Iris pigment epithelial cell (primary cell): ENCODE measurements at regions not wholly inside any gene's neighbourhood (a gene's known extent, or its start where the extent isn't known, plus 50 kb on each side); places are given as distances from the start of the nearest gene placed in this dataset.

ENCODE experiments used
- DNase-seq: peaks from one replicate; pipeline ENCODE4 v3.0.0-alpha.2; 2011; ENCODE audit warnings: low read depth

DNA sequence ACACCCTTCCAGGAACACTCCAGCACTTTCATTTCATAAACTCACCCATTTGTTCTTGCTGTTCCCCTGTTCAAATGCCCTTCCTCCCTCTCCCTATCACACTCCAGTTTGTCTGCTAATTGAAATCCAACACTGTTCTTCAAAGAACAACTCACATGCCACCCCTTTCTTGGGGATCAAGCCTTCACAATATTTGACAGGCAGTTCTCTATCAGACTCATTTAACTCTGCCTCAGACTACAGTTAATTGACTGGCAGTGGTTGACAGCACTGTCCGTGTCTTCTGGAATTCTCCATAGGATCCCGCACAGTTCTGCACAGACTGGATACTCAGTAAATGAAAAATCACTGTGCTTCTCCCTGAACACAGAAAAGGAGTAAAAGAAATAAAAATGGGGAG is 87.8 kb downstream of the PMP22 start:
- DNase-seq: no peak

DNA sequence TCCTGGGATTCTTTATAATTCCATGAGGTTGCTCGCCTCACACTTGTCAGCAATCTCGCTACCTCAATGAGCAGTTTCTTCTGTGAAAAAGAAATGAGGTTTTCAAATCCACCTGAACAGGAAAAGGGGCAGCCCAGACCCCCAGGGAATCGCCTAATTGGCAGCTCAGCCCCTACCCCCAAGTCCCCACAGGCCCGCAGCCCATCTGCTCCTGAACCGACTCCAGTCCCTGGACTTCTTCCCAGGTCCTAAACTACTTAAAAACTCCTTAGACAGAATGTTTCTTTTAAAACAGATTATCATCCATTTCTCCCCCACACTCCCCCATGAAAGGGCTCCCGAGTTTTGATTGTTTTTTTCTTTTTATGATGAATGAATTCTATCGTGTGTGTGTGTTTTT is 89.8 kb downstream of the PMP22 start:
- no peak for DNase-seq

DNA sequence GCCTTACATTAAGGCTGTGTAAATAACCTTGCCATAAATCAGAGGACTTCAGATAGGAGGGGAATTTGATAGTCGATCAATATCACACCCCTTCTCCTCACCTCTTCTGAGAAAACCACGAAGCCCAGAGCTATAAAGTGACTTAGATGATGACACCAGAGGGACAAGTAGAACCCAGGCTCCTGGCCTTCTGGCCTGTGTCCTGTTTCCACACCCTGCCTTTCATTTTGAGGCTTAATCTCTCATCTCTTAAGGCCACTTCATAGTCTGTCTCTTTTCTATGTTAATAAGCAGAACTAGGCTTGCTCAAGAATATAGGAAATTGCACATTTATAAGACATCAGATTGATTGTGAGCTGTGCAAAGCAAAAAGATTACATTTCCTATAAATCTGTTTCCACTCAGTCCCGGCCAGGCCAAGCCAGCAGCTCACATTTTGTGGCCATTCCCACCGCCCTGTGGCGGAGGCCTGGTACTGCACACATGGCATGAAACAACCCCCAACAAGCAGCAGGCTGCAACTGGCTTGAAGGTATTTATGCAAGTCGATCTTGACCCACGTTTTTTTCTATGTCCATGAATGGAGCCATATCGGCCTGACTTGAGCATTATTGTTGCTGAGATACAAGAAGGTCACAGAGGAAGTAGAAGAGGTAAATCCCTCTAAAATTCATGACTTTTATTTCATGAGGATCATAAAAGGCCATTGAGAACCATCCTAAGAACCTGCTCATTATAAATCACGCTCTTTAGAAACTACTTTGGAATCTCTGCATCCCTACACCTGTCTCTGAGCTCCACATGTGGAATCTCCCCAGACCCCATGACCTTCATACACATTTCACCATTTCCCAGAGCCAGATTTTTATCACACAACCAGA is 93.7 kb downstream of the PMP22 start:
- peak; percentile 83 for DNase-seq

DNA sequence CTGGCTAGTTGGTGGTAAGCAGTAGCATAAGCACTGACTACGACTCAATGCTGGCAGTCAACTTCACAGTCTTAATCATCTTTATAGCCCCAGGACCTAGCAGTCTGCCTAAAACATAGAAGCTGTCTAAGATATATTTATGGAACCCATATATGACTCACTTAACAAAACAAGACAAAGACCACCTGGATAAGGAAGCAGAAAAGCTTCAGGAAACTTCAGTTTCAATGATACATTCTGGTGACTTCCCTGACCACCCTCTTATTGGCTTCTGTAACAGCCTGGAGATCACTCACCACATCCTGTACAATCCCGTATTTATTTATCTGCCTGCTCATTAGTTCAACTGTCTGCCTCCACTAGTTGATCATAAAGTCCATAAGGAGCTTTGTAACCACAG is 95.5 kb downstream of the PMP22 start:
- peak; percentile 39 for DNase-seq

DNA sequence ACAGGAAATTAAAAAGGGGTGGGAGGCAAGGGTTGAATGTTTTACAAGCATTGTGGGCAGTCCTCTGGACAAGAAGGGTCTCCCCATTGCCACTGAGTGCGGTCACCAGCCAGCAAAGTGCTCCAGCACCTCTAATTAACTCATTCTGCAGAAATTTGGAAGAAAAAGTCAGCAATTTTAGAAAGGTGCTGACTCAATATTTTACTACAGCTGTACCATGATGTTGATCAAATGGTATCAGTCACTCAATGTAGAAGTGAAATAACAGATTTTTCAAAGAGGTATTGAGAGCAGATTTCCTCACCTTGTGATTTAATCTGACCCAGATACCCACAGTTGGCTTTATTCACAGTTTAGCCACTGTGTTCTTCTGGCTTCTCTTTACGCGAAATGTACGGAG is 96.7 kb downstream of the PMP22 start:
- no peak for DNase-seq

DNA sequence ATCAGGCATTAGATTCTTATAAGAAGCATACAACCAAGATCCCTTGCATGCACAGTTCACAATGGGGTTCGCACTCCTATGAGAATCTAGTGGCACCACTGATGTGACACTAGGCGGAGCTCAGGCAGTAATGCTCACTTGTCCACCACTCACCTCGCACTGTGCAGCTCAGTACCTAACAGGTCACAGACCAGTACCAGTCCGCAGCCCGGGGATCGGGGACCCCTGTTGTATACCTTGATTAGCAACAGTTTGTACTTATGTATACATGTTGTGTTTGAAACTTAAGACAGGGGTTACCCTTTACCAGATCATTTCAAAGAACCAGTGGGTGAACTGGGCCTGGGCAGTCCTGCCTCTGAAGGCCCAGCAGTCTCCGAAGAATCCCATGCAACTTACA is 103.7 kb downstream of the PMP22 start:
- DNase-seq: no peak

DNA sequence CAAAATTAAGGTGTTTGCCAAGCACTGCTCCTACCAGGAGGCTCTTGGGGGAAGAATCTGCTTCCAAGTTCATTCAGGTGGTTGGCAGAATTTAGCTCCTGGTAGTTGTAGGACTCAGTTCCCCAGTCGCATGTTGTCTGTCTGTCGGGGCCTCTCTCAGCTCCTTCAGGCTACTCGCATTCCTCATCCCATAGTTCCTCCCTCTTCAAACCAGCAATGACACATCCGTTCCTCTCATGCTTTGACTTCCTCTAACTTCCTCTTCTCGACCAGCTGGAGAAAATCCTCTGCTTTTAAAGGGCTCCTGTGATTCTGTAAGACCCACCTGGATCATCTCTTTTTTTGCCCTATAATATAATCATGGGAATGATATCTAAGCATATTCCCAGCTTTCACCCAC is 108.1 kb downstream of the PMP22 start:
- DNase-seq: peak; percentile 46

DNA sequence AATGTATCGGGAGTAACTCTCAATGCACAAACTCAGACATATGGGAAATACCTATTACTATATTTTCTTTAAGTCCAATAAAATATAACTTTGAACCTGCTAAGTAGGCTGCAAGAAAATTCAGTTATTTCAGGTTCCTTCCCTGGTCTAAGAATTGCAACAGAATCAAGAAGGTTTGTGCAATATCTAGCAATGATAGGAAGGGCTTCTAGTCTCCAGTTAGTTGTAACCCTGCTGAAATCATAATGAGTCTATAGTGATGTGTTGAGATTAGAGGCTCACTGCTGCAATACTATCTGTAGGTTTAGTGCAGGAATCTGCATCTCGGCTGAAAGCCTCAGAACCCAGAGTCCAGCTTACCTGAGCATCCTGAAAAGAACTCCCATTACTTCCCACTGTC is 110.5 kb downstream of the PMP22 start:
- peak; percentile 72 for DNase-seq

DNA sequence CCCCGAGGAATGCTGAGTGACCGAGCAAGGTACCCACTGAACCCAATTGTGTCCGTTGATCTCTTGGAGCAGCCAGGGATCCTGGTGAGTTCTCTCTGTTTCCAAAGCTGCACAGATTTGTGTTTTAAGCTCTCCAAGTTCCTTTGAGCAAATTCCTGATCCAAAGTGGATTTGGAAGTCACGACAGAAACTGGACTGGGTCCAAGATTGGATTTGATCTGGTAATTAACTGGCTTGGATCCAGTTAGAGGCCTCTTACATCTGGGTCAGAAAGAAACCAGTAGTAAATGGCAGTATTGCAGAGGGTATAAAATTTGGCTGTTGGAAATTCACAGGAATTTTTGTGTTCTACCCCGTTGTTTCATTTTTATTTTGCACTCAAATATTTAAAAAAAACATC is 119.5 kb downstream of the PMP22 start:
- no peak for DNase-seq

DNA sequence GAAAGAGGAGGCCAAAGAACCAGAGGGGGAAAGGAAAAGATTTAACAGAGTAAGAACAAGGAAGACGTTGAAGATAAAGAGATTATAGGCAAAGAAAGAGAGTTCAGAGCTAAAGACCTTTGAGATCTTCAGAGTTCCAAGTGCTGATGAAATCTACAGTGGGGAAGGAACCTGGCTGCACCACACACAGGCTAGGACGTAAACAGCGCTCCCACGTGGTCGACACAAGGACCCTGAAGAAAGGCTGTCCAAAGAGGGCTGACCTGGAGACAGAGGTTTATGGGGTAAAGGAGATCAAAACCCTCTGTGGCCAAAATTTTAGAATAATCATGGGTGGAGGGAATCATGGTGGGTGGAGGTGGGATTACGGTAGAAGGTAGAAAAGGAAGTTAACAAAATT is 121.6 kb downstream of the PMP22 start:
- no peak for DNase-seq

DNA sequence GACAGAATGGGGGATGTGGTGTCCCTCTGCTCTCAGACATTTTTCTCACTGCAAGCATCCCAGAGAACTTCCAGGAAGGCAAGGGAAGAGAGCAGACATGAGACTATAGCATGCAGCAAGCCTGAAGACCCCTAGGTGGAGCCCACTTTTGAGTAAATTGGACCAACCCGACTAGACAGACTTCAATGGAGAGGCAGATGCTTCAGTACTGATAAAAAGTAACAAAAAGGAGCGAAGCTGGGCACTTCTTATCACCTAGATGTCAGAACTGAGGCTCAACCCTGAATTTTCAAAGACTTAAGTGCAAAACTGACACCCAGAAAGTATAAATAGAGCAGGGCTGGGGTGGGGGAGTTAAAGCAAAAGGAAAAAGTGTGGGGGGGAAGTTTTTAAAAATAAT is 130.8 kb downstream of the PMP22 start:
- no peak for DNase-seq

DNA sequence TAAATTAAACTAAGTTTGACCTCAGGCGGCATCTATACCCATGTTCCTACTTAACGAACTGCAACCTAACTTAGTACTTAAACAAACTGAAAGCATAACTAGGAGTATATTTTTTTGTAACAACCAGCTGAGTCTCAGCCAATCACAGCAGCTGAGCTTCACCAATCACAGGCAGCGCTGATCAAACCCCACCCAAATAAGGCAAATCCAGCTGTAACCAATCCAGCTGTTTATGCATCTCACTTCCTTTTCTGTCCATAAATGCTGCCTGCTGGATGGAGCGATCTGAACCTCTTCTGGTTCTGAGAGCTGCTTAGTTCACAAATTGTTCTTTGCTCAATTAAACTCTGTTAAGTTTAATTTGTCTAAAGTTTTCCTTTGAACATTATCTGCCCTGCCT is 131.3 kb downstream of the PMP22 start:
- DNase-seq: no peak

DNA sequence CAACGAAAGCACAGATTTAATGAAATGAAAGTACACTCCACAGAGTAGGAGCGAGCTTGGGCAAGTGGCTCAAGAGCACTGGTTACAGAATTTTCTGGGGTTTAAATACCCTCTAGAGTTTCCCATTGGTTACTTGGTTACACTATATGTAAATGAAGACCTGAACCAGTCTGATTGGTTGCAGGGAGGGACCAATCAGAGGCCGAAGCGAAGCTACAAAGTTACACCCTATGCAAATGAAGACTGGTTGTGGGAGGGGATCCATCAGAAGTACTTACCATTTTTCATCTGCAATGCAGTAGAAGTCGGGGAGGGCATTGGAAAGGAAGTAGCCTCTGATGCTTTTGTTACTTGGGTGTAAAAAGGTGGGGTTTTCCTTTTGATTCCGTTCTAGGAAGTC is 132.0 kb downstream of the PMP22 start:
- no peak for DNase-seq

DNA sequence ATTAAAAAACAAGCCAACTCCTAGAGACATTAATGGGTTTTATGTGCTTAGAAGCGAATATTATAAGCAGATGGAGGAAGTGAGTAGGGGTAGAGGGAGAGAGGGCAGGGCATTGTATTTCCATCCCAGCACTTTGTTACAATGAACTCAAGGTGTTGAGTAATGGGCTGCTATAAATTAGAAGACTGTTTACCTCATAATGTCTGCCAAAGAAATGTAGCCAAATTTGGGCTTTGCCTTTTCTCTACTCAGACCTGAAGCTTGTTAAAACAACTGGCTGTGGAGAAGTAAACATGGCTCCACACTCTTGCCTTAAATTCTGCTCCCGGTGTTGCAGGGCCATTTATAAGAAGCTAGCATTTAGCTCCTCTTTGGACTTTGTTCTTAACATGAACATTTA is 134.7 kb downstream of the PMP22 start:
- DNase-seq: no peak

DNA sequence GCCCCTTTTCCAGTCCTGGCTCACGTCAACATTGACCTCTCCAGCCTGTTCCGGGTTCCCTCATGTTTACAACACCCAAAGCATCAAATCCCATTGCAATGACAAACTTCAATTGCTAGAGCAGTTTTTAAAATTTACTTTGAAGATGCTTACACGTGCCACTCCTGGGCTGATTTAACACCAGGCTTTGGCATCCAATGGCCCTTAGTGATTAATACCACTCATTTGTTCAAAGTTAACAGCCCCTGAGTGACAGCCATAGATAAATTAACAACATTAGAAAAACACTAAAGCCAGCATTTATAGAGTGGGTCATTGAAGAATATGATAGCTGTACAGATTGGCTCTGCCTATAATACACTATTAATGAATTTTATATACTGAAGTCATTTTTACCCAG is 135.1 kb downstream of the PMP22 start:
- DNase-seq: no peak

DNA sequence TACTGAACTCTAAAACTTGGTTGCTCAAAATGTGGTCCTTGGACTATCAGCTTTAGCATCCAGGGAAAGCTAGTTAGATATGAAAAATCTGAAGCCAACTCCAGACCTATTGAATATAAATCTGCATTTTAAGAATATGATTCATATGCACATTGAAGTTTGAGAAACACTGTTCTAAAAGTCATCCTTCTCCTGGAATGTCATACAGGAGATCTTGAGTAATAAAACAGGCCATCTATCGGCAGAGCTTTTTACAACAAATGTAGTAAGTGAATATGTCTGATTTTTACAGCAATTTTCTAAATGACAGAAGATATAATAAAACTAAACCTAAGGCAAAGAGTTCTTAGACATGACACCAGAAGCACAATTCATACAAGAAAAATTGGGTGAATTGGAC is 140.4 kb downstream of the PMP22 start:
- DNase-seq: no peak

DNA sequence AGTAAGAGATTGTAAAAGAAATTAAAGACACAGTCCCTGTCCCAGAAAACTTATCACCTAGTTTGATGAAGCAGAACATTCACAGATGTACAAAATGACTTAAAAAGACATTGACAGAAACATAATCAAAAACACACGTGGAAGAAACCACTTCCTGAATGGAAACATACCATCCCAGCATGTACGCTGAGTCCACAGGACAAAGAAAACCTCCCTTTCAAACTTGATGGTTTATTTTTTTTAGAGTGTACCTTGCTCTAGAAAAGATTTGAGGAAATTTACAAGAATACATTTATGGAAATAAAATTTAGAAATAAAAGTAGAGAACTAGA is 140.9 kb downstream of the PMP22 start:
- no peak for DNase-seq

DNA sequence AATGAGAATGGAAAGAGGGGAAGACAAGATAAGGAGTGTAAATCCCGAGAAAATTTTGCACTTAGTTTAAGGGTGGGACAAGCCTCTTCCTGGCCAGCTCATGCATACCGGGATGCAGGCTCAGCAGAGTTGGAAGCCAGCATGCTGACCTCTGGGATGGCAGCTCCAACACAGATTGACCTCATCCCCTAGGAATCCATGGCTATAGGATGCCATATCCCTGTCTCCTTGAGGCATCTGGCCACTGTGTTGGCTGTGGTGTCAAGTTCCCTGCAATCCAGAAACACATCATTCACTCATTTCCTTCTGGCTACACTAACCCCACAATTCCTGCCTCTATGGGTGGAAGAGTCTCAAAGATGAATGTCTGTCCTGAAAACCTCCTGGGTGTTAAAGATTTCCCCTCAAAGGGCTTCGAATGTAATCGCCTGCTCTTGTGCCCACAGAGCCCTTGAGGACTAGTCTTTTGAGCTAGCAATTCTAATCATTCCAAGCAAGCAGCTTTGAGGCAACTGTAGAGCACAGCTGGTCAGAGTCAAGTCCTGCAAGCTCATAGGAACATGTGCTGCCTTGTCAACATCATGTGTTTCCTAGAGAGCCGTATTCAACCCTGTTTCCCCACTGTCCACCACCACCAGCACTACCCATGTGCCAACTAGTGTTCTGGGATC is 141.4 kb downstream of the PMP22 start:
- no peak for DNase-seq

DNA sequence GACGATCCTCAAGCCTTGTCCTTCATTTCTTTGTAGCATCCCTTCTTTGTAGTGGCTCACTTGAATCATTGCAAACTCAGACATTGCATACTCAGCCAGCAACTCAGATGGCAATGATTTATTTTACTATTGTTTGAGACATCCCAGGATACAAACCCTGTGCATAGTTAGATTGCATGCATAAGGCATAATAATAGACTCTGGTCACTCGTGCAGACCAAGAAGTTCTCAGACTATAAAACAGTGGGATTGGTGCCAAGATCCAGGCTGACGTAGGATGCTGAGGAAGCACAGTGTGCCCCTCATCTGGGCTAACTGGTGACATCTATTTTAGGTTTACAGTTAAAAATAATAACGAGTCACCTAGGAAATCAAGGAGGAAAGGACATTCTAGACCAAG is 142.3 kb downstream of the PMP22 start:
- DNase-seq: no peak

DNA sequence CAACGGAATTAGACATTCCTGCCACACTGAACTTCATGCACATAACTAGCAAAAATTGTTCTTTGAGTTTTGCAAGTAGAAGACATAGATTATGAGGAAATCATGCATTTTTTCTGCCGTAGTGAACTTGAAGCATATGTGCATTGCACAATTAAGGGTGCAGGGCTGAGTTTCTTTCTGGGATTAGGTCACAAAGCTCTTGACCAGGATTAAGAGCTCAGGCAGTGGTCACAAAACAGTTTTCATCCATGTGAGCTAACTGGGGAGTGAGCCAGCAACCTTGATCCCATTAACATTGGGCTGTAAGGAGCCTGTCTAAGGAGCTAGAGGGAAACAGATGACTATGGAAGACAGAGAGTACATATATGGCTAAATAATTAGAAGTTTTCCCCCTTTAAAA is 143.7 kb downstream of the PMP22 start:
- DNase-seq: peak; percentile 78

DNA sequence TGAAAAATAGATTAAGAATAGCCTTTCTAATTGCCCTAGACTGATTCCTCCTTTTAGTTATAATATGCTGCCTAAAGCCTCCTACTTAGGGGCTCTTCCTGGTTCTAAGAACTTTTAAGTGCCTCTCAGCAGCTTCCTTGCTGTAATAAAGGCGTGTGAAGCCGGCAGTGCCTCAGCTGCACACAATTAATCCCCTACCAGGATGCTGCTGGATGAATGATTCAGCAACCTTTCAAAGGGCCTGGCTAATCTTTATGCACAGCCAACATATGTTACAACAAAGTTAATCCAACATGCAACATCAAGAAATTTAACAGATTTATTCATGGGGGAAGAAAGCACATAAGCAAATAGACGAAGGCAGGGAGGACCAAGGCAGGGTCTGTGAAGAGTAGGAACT is 145.2 kb downstream of the PMP22 start:
- peak; percentile 24 for DNase-seq

DNA sequence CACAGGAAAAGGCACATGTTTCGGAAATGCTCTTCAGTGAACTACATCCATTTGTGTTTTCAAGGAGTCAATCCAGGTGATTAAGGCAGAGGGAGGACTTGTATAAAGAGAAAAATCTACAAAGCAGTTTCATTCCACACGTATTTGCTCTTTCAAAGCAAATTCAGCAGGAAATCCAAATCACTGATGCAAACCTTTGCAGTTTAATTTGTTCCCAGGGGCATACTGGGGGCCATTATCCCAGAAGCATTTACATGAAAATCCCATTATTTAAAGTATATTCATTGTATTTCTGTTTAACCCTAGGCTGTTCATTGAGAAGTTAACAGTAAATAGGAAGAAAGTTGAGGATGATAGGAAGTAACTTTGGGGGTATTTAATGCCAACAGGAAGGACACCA is 147.9 kb downstream of the PMP22 start:
- DNase-seq: no peak

DNA sequence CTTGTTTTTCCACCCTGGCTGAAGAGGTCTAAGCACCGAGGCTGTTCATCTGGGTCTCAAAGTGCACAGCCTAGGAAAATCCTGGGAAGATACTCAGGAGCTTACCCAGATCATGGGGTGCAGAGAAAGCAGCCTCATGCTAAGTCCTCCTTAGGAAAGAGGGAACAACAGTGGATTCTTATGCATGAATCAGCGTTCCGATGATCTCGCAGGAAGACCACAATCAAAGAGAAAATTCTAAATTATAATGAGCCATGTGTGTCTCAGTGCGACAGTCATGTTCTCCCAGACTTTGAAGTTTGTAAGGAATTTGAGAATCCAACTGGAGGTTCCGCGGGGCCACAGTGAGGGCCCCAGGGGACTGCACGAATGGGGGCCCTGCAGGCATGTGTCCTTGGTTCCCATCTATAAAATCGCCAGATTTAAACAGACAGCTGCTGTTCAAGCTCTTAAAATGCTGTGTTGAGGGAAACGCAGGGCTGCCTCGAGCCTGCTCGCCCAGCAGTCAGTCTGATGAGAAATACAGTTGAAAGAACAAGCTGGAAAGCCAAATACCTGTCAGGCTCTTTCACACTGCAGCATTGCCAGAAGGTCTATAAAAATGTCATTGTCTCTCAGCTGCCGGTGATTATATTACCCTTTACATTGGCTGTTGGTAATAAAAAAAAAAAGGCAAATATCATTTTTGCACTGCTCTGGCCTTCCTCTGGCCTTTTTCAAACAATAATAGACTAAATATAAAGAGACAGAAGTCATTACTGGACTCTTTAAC is 152.1 kb downstream of the PMP22 start:
- DNase-seq: no peak
